ENCODE measurements at regions not wholly inside any gene's neighbourhood (a gene's known extent, or its start where the extent isn't known, plus 50 kb on each side); places are given as distances from the start of the nearest gene placed in this dataset.

GRCh38 chr5:163623986-163624385, 118.6 kb downstream of the MAT2B start:
- TF ChIP-seq CTCF (IDR thresholded peaks at IDR 0.05; ENCODE audit: low read depth, low read length): no peak
- TF ChIP-seq POLR2A (IDR thresholded peaks at IDR 0.05; ENCODE audit: extremely low read depth, insufficient read length): no peak
- no peak for TF ChIP-seq MAX (IDR thresholded peaks at IDR 0.05; ENCODE audit: low read depth, low read length)
- no peak for TF ChIP-seq MYC (IDR thresholded peaks at IDR 0.05; ENCODE audit: low read depth, low read length)

All from NB4 (cell line).